ENCODE measurements at regions not wholly inside any gene's neighbourhood (a gene's known extent, or its start where the extent isn't known, plus 50 kb on each side); places are given as distances from the start of the nearest gene placed in this dataset.

DNA sequence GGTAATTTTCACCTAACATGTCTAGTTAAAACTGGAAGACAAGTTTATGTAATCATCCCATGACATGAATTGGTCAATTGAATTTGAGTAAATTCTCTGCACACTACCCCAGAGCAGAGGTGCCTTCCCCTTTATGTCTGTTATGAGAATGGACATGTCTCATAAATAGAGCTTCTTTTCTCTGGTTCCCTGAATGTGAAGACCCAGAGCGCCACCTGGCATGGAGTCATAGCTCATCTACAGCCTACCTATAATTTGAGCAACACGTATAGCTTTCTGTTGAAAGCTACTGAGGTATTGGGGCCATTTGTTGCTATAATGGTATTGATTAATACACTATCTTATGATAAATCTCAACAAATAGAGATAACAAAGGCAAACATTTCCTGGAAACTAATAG lies 626.5 kb upstream of the GALNTL6 start:
- TF ChIP-seq, protein P1, sequence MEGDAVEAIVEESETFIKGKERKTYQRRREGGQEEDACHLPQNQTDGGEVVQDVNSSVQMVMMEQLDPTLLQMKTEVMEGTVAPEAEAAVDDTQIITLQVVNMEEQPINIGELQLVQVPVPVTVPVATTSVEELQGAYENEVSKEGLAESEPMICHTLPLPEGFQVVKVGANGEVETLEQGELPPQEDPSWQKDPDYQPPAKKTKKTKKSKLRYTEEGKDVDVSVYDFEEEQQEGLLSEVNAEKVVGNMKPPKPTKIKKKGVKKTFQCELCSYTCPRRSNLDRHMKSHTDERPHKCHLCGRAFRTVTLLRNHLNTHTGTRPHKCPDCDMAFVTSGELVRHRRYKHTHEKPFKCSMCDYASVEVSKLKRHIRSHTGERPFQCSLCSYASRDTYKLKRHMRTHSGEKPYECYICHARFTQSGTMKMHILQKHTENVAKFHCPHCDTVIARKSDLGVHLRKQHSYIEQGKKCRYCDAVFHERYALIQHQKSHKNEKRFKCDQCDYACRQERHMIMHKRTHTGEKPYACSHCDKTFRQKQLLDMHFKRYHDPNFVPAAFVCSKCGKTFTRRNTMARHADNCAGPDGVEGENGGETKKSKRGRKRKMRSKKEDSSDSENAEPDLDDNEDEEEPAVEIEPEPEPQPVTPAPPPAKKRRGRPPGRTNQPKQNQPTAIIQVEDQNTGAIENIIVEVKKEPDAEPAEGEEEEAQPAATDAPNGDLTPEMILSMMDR (IDR thresholded peaks at IDR 0.05; ENCODE audit: insufficient read depth, low read depth, low read length): no peak
- TF ChIP-seq EZH2 (IDR thresholded peaks at IDR 0.05; ENCODE audit: insufficient read depth, low read length): no peak

All from astrocyte (in vitro differentiated cells and primary cell).